HG02610 (cell line): ENCODE measurements at regions not wholly inside any gene's neighbourhood (a gene's known extent, or its start where the extent isn't known, plus 50 kb on each side); places are given as distances from the start of the nearest gene placed in this dataset.

ENCODE experiments used
- ATAC-seq: cut with Tn5 transposase; IDR thresholded peaks from one replicate; pipeline ENCODE4 v1.9.1; 2021; ENCODE audit warnings: mild to moderate bottlenecking, moderate library complexity; ENCODE audit not compliant: unreplicated experiment

DNA sequence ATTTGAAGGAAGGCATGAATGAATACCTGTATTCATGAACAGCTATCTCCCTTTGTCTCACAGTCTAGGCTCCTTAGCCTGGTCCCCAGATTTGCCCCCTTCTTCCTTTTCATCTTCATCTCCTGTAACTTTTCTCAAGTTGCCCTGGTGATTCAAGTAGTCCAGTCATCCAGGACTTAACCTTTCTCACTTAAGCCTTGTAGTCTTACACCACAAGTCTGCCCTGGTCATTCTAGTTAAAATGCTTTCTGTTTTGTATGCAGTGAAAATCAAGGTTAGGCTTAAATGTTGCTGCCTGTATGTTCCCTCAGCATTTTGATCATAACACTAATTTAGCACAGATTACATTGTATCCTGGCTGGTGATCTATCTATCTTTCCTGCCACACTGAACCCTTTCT is 58.5 kb upstream of the SLC7A11 start:
- no peak for ATAC-seq

DNA sequence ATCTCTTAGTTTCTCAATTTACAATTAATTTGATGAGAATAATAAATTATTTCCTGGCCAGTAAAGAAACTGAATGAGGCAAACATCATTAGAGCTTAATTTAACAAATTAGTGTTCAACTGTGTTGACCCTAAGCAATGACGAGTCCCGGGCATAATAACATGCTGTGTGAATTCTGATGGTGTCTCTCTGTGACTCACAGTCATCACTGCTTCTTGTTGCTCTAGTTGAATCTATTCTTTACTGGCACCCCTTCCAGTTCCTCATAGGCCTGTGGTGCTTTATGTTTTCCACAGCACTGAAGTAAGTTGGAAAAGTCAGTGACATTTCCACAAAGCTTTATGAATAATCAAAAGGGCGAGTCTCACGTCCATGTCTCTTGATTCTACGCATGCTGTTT is 57.7 kb upstream of the SLC7A11 start:
- ATAC-seq: no peak

DNA sequence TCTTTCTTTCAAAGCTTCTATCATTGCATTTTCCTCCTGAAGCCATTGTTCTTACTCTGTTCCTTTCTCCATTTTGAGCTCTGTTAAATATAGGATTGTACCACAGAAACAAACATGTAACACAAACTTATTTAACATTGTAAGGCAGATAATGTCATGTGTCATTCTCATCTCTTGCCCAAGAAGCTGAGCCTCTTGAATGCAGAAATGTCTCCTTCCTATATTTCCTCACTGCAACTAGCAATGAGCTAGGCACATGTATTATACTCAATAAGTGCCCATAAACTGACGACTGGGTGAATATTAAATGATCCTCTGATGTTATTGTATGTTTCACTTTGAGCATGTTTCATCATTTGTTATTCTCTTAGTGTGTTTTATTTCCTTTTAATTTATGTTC is 56.7 kb upstream of the SLC7A11 start:
- no peak for ATAC-seq

DNA sequence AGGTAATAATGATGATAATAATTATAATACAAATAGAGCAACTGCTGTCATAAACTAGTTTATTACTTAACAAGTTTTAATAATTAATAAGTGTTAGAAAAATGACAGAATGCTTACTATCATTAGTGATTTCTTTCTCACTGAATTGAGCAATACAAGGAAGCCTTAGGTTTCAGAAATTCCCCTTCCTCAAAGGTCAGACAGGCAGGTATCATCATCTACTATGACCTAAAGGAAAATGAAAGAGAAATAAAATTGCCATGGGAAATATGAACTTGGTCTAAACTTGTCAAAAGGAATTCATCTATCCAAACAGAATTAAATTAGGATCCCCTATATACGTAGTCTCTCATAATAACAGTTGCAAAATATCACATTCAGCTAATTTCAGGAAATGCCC is 56.3 kb upstream of the SLC7A11 start:
- ATAC-seq: no peak

DNA sequence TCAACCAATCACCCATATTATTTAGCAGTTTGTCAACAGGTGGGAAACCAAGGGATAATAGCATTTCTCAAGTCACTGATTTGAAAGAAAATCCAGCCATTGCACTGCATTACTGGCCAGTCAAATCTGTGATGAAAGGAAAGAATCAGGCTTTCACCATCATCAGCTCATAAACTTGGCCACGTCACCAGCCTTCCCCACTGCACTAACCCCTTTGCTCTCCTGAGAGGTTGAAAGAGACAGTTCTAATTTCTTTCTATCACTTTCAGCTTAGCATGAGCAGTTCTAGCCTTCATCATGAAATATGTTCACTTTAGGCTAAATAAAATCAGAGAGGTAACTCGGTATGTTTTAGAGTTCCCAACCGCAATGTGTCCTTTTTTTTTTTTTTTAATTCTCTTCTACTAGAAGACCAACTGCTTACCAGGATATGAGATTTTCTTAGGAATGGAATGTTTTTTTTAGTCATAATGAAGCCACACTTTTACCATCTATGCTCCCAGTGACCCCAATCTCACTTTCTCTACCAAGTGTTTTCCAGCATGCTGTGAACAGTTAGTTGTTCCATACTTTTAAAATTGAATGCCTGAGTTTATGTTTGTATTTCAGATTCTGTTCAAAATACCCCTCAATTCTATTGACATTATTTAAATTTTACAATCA is 55.7 kb upstream of the SLC7A11 start:
- ATAC-seq: no peak

DNA sequence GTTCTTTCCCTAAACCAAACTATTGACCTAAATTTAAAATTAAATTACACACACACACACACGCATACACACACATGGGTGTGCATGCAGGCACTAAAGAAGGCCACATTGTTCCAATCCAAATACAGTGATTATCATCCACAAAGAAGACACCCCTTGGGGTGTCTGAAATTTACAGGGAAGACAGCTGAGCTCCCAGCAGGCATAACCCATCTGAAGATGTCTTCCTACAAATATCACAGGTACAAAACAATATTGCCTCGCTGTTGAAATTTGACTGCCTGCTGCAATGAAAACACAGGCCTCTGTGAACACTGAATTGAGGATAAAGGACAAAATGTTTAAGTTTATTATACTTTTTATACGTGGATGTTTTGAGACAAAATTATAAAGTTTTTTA is 50.2 kb upstream of the SLC7A11 start:
- no peak for ATAC-seq
